ENCODE measurements at regions not wholly inside any gene's neighbourhood (a gene's known extent, or its start where the extent isn't known, plus 50 kb on each side); places are given as distances from the start of the nearest gene placed in this dataset.

GRCh38 chr7:155920068-155920461, 107.8 kb upstream of the SHH start:
- TF ChIP-seq POLR2A (IDR thresholded peaks at IDR 0.05) (no peak), CTCF (IDR thresholded peaks at IDR 0.05 in 4 of 5, conservative IDR thresholded peaks at IDR 0.05 in 1 of 5) (no peak)
- Histone ChIP-seq H3K9me3 (no peaks in the 10 kb centered on the region), H3K4me3 (no peak overlapping the region), H3K4me1 (no peaks in the 10 kb centered on the region), H3K36me3 (no peaks in the 10 kb centered on the region), H3K27ac (no peak overlapping the region), H3K27me3 (no peaks in the 10 kb centered on the region)
- no peak for ATAC-seq
- DNase-seq: no peak
- in situ Hi-C loops (cut with MboI; ENCODE audit: low sequenced_read_pairs in 4 of 4) (no loop called here), intact Hi-C loops (cut with DNase I; ENCODE audit: low total_unique reads) (no loop called here)

GRCh38 chr7:155919391-155920067, 107.3 kb upstream of the SHH start:
- intact Hi-C loops (cut with DNase I; ENCODE audit: low total_unique reads): no loop called here
- Histone ChIP-seq H3K4me3 (no peak overlapping the region), H3K9me3 (no peaks in the 10 kb centered on the region), H3K27ac (no peak overlapping the region), H3K36me3 (no peaks in the 10 kb centered on the region), H3K4me1 (no peaks in the 10 kb centered on the region), H3K27me3 (no peaks in the 10 kb centered on the region)
- ATAC-seq (no peak), DNase-seq (no peak)
- in situ Hi-C loops (cut with MboI; ENCODE audit: low sequenced_read_pairs in 4 of 4): no loop called here
- TF ChIP-seq CTCF (IDR thresholded peaks at IDR 0.05 in 4 of 5, conservative IDR thresholded peaks at IDR 0.05 in 1 of 5): no peak
- TF ChIP-seq POLR2A (IDR thresholded peaks at IDR 0.05): no peak

- H3K27me3 ChIP-seq: no peaks in the 10 kb centered on the region
- in situ Hi-C loops (cut with MboI; ENCODE audit: low sequenced_read_pairs in 4 of 4): no loop called here
- TF ChIP-seq CTCF (IDR thresholded peaks at IDR 0.05 in 4 of 5, conservative IDR thresholded peaks at IDR 0.05 in 1 of 5) (no peak), POLR2A (IDR thresholded peaks at IDR 0.05) (no peak)
- intact Hi-C loops (cut with DNase I; ENCODE audit: low total_unique reads): no loop called here
- ATAC-seq: no peak
- no peak overlapping the region for H3K27ac ChIP-seq
- no peaks in the 10 kb centered on the region for H3K36me3 ChIP-seq
- no peak overlapping the region for H3K4me3 ChIP-seq
- no peaks in the 10 kb centered on the region for H3K4me1 ChIP-seq
- no peak for DNase-seq
- H3K9me3 ChIP-seq: no peaks in the 10 kb centered on the region
Observed at GRCh38 chr7:155918720-155919390, 106.6 kb upstream of the SHH start.

DNA sequence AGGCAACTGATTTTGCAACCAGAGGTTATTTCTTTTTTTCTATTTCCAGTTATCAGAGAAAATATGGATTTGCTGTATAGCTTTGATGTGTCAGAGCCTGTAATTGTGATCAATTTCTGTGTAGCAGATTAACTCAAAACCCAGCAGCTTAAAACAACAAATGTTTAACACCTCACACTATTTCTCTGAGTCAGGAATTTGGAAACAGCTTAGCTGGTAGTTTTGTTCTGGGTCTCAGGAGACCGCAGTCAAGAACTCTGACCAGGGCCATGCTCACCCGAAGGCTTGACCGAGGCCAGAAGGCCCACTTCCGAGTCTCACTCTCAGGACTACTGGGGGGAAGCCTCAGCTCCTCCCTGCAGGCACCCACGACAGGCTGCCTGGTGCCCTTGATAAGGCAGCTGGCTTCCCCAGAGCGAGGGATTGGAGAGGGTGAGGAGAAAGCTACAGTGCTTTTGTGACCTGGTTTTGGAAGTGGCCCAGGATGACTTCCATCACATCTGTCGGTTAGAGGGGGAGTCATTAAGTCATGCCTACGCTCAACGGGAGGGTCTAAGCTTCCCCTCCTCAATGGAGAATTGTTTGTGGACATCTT, 105.7 kb upstream of the SHH start:
- ATAC-seq (no peak), DNase-seq (no peak)
- no peaks in the 10 kb centered on the region for H3K9me3 ChIP-seq
- H3K4me1 ChIP-seq: no peaks in the 10 kb centered on the region
- in situ Hi-C loops (cut with MboI; ENCODE audit: low sequenced_read_pairs in 4 of 4): no loop called here
- H3K27me3 ChIP-seq: no peaks in the 10 kb centered on the region
- intact Hi-C loops (cut with DNase I; ENCODE audit: low total_unique reads): no loop called here
- no peaks in the 10 kb centered on the region for H3K36me3 ChIP-seq
- TF ChIP-seq CTCF (IDR thresholded peaks at IDR 0.05 in 4 of 5, conservative IDR thresholded peaks at IDR 0.05 in 1 of 5) (no peak), POLR2A (IDR thresholded peaks at IDR 0.05) (no peak)
- H3K4me3 ChIP-seq: no peak overlapping the region
- H3K27ac ChIP-seq: no peak overlapping the region

Data from gastrocnemius medialis (tissue), 4 donors.